K562 (cell line): ENCODE measurements at regions not wholly inside any gene's neighbourhood (a gene's known extent, or its start where the extent isn't known, plus 50 kb on each side); places are given as distances from the start of the nearest gene placed in this dataset.

Experiments
- ATAC-seq: fragments of 200-7000 bp; cut with Tn5 transposase; 3 replicates; pipeline ENCODE4 v1.9.1; 2020; ENCODE audit warnings: moderate library complexity
- BruUV-seq: library from RNA; stranded (reverse); fragments of 400-500 nt; replicated peaks from 2 replicates; lab custom pipeline; 2021; lab: Mats Ljungman, UMichigan
- CTCF ChIA-PET: fragments of 300-600 bp; formaldehyde crosslinking; extraction: SDS; loops from one replicate; lab custom pipeline; 2021; ENCODE audit warnings: low intra/inter-chr PET ratio; lab: Yijun Ruan, JAX
- POLR2A ChIA-PET: fragments of 300-600, 350-650 bp; sonication (Branson Sonifier 250); formaldehyde crosslinking; extraction: SDS; loops from one replicate; lab custom pipeline; 2021; ENCODE audit warnings: antibody characterized with exemption, inconsistent platforms; lab: Yijun Ruan, JAX
- DNase-seq, 4 experiments: peaks; one replicate each; pipeline versions ENCODE4 v3.0.0 to v3.0.0-alpha.2; 2011 to 2018; ENCODE audit warnings: low spot score in 3 of 4, mixed read lengths in 3 of 4; ENCODE audit errors: extremely low read depth in 1 of 4
- FAIRE-seq: peaks from 2 replicates; lab custom pipeline; 2011; peaks lifted over from hg19 to GRCh38; lab: Jason Lieb, UNC
- H2AFZ ChIP-seq: 2 replicates; pipeline ENCODE4 v1.6.0; 2011; ENCODE audit warnings: low read depth, low read length, control low read depth, inconsistent platforms
- H3K27ac ChIP-seq: fragments of 200-600 bp; 3 replicates; pipeline ENCODE4 v1.8.0; 2011; ENCODE audit warnings: low read depth, mild to moderate bottlenecking, control low read depth, inconsistent platforms, low read length, moderate library complexity, mixed read lengths; ENCODE audit errors: extremely low read depth
- H3K27me3 ChIP-seq, 2 experiments: fragments of 300-600 bp in 1 of 2; 2 replicates in 1 of 2; 3 replicates in 1 of 2; pipeline versions ENCODE4 v1.6.0 to v1.8.0; 2011; ENCODE audit warnings: inconsistent platforms in 2 of 2, low read length in 2 of 2, mild to moderate bottlenecking in 1 of 2, mixed read lengths in 1 of 2, moderate library complexity in 1 of 2; ENCODE audit not compliant: control insufficient read depth in 2 of 2, insufficient read depth in 2 of 2
- H3K36me3 ChIP-seq: fragments of 300-600 bp; 3 replicates; pipeline ENCODE4 v1.8.0; 2011; ENCODE audit warnings: mild to moderate bottlenecking, low read length, inconsistent platforms; ENCODE audit not compliant: control insufficient read depth, insufficient read depth
- H3K4me1 ChIP-seq, 2 experiments: fragments of 200-600 bp in 1 of 2; replicated peaks in 1 of 2; 2 replicates in 1 of 2; 3 replicates in 1 of 2; pipeline versions ENCODE4 v1.5.1 to v1.8.0; 2011; ENCODE audit warnings: inconsistent platforms in 2 of 2, low read length in 2 of 2, mild to moderate bottlenecking in 1 of 2, mixed read lengths in 1 of 2, moderate library complexity in 1 of 2; ENCODE audit not compliant: control insufficient read depth in 2 of 2, insufficient read depth in 2 of 2
- H3K4me2 ChIP-seq: 2 replicates; pipeline ENCODE4 v1.6.1; 2011; ENCODE audit warnings: low read length, control low read depth, inconsistent platforms, mixed read lengths; ENCODE audit not compliant: insufficient read depth
- H3K4me3 ChIP-seq: fragments of 200-600 bp; sonication (generic), shearing (Covaris generic); 2 replicates; pipeline ENCODE4 v1.5.1; 2016; ENCODE audit warnings: control low read depth, inconsistent platforms
- H3K79me2 ChIP-seq: fragments of 200-600 bp; 3 replicates; pipeline ENCODE4 v1.8.0; 2011; ENCODE audit warnings: low read length, inconsistent platforms; ENCODE audit not compliant: control insufficient read depth, insufficient read depth
- H3K9ac ChIP-seq, 2 experiments: 2 replicates each; pipeline versions ENCODE4 v1.6.0 to v1.6.1; 2011; ENCODE audit warnings: low read depth in 2 of 2, low read length in 2 of 2, control low read depth in 1 of 2, inconsistent platforms in 1 of 2, mild to moderate bottlenecking in 1 of 2, mixed read lengths in 1 of 2; ENCODE audit not compliant: insufficient read depth in 1 of 2
- H3K9me1 ChIP-seq: one replicate; pipeline ENCODE4 v1.6.0; 2011; ENCODE audit warnings: inconsistent platforms, mild to moderate bottlenecking, low read length, moderate library complexity; ENCODE audit not compliant: control insufficient read depth, insufficient read depth
- H3K9me3 ChIP-seq: replicated peaks from 2 replicates; pipeline ENCODE4 v1.5.1; 2011; ENCODE audit warnings: low read depth, low read length, inconsistent platforms; ENCODE audit not compliant: control insufficient read depth, insufficient read depth
- H4K20me1 ChIP-seq: replicated peaks from 2 replicates; pipeline ENCODE4 v1.6.1; 2011; ENCODE audit warnings: low read length, inconsistent platforms, mixed read lengths; ENCODE audit not compliant: control insufficient read depth, insufficient read depth
- ARID4B ChIP-seq: sonication (generic); formaldehyde crosslinking; IDR thresholded peaks from 2 replicates; pipeline ENCODE4 v1.8.0; 2022; ENCODE audit warnings: mild to moderate bottlenecking, missing genetic modification reagents
- BMI1 ChIP-seq: fragments of 150-350 bp; IDR thresholded peaks from 2 replicates; pipeline ENCODE4 v1.6.1; 2014; ENCODE audit warnings: low read length
- HES1 ChIP-seq: fragments of 450-650 bp; IDR thresholded peaks from 2 replicates; pipeline ENCODE4 v1.6.1; 2016; ENCODE audit warnings: low read depth, mild to moderate bottlenecking, moderate library complexity
- HLTF ChIP-seq: fragments of 450-650 bp; IDR thresholded peaks from 2 replicates; pipeline ENCODE4 v1.6.1; 2016
- KDM1A ChIP-seq, 2 experiments: fragments of 450-650 bp; IDR thresholded peaks; 2 replicates each; pipeline ENCODE4 v1.6.1; 2016; ENCODE audit warnings: mild to moderate bottlenecking in 2 of 2
- ZFPM2 ChIP-seq: fragments of 250-450 bp; sonication (Bioruptor Pico); IDR thresholded peaks from 2 replicates; pipeline ENCODE4 v1.5.1; 2022; ENCODE audit warnings: mild to moderate bottlenecking
- WGBS: fragments of 100-300 bp; shearing (Covaris generic); methylation state at CpG from one replicate; pipeline ENCODE4 v1.1.6; 2016; ENCODE audit warnings: low coverage, mixed read lengths; ENCODE audit not compliant: insufficient coverage; ENCODE audit errors: missing lambda C conversion rate; 5-methylcytosine and 5-hydroxymethylcytosine counted together
- in situ Hi-C: fragments of 300-500 bp; cut with MboI; formaldehyde crosslinking; loops from 4 replicates; pipeline ENCODE4 v1.15.0; 2018; ENCODE audit warnings: inconsistent platforms, mixed read lengths
- intact Hi-C: fragments of 100-400 bp; cut with micrococcal nuclease; formaldehyde crosslinking; loops from 2 replicates; pipeline ENCODE4 v1.14.2; 2022

- TF ChIP-seq KDM1A (IDR thresholded peaks at IDR 0.05) (no peak), HLTF (no peak), HES1 (no peak), ARID4B (CRISPR knock-in tag) (no peak), ZFPM2 (CRISPR knock-in tag) (no peak)
Measured at GRCh38 chr6:1107578-1107977, 204.3 kb upstream of the FOXQ1 start (continued).

- no TSS peak for BruUV-seq
- no peak overlapping the region for H3K27ac ChIP-seq
- intact Hi-C loops = no loop called here
Measured at GRCh38 chr6:1105833-1106400, 206.0 kb upstream of the FOXQ1 start.

More at GRCh38 chr6:1105833-1106400, 206.0 kb upstream of the FOXQ1 start:
- H3K9ac ChIP-seq = no peak overlapping the region
- no peak for DNase-seq
- H3K4me3 ChIP-seq = no peak overlapping the region
- CTCF ChIA-PET = no interaction called here
- TF ChIP-seq BMI1 = no peak
- in situ Hi-C loops = no loop called here
- no peaks in the 10 kb centered on the region; the same call in 1 of the 2 replicates for H4K20me1 ChIP-seq
- H2AFZ ChIP-seq = no peak overlapping the region
- no peak overlapping the region for H3K4me2 ChIP-seq
- peaks cover 5 to 18% of the 10 kb centered on the region in 2 experiments; a peak in 4 of 5 replicates for H3K27me3 ChIP-seq
- FAIRE-seq = no peak
- no peaks in the 10 kb centered on the region for H3K9me3 ChIP-seq
- H3K4me1 ChIP-seq = no peaks in the 10 kb centered on the region
- H3K9me1 ChIP-seq = no peaks in the 10 kb centered on the region
- POLR2A ChIA-PET = interaction anchor here (0.6 kb wide), 1 partner anchor 356 kb away, joined by 3 read pairs; no protein-coding TSS in a partner anchor
- no peaks in the 10 kb centered on the region for H3K79me2 ChIP-seq
- no peak for ATAC-seq
- no peaks in the 10 kb centered on the region for H3K36me3 ChIP-seq
- WGBS = under 1% methylated on average over 7 of the region's 7 CpGs
